GM21360 (cell line): ENCODE measurements at regions not wholly inside any gene's neighbourhood (a gene's known extent, or its start where the extent isn't known, plus 50 kb on each side); places are given as distances from the start of the nearest gene placed in this dataset.
"Not testable (repeated sequence)": the region's sequence is repeated elsewhere in the genome, so short reads cannot be mapped to it uniquely, and the experiment has no call there.

Experiments
- ATAC-seq: cut with Tn5 transposase; IDR thresholded peaks from one replicate; pipeline ENCODE4 v1.9.1; 2021; ENCODE audit warnings: mild to moderate bottlenecking, moderate library complexity; ENCODE audit not compliant: unreplicated experiment

DNA sequence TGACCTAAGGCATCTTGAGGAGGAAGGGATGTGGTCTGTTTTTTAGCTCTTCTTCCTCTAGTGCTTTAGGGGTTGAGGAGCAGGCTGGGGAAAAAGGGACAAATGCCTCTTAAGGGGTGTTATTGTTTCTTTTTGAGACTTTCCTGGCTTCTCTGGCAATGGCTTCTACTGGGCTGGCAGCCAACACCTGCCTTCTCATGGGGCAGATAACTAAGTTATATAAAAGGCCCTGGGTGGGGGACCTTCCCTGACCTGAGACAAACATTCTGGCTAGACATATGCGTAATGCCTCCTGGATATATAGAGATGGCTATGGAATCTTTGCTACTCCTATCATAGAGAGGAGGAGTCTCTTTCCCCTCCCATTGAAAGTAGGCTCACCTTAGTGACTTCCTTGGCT lies 179.2 kb upstream of the PROK2 start:
- no peak for ATAC-seq

DNA sequence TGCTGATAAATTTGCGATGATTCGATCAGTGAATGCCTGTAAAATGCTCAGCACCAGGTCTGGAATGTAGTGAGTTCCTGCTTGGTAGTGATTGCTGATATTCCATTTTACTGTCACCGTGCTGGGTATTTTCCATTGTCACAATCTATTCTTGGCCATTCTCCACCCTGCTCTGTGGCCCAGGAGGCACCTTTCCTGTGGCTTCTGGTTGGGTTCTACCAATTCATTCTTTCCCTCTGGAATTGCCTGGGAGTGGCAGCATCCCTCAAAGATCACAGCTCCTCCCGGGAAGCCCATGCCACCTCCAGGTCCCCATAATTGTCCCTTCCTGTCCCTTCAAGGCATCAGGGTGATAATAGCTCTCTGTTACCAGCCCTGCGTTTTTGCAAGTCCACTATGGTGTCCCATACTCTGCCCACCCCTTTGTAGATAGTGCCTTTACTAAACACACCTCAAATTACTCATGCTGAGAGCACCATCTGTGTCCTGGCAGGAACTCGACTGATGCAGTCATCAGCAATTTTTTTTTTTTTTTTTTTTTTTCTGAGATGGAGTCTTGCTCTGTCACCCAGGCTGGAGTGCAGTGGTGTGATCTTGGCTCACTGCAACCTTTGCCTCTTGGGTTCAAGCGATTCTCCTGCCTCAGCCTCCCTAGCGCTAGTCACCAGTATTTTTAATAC lies 177.8 kb upstream of the PROK2 start:
- no peak for ATAC-seq

DNA sequence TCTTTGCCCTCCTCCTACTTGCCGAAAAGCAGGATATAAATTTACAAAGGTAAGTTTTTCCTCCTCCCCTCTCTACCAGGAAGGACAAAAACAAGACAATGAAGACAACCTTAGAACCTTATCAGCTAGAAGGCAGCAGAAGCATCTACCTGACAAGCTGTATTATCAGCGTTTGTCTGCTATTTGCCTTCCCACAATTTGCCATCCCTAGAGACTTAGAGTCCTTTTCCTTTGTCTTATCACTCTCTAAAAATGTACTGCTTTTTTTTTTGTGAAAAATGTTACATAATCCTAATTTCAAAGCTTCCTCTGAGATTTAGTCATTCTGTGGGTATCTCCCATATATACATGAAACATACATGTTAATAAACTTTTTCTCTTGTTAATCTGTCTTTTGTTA lies 176.9 kb upstream of the PROK2 start:
- ATAC-seq = no peak

DNA sequence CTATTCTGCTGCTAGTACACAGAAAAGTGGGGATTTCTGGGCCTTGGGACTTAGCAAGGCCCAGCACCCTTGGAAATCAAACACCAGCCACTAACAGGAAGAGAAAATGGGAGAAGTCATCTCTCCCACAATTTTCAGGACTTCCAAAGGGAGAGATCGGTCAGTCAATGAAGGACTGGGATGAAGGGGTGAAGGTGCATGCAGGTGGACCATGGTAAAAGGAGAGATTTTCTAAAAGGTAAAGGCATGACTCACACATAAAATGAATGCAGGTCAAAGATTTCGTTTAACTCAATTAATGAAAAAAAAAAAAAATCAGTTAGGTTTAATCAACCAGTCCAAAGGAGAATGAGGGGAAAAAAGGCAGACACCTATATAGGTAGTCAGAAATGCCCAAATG lies 176.4 kb upstream of the PROK2 start:
- no peak for ATAC-seq

DNA sequence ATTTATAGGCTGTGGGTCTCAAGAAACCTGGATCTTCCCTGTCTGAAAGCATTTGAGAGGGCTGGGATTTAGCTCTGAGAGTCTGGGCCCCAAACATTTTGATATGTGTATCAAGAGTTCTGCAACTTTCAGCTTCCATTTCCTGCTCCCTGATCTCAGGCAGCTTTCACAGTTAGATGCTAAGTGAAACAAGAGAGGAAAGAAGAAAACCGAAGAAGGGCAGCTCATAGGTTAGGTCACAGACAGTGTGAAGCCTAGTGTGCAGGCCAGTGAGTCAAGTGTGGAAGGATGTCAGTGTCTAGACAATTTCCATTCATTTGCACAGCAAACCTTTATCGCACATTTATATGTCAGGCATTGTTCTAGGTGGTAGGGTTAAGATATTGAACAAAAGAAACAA lies 173.6 kb upstream of the PROK2 start:
- ATAC-seq = peak; percentile 65

DNA sequence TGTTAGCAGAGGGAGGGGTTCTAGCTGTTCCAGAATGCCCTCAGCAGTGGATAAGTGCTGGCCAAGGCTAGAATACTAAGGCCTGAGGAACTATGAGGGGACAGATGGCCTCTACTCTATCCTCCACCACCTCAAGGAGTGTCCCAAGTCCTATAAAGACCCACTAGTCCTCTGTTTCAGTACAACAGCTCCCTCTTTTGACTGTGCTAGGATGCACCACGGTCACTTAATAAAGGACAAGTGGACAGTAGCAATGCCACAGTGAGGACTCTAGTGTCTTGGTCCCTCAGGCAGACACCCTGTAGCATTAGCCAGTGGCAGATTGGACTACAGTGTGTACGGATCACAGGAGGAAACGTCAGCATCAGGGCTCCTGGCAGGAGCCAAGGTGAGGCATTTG lies 171.8 kb upstream of the PROK2 start:
- no peak for ATAC-seq

DNA sequence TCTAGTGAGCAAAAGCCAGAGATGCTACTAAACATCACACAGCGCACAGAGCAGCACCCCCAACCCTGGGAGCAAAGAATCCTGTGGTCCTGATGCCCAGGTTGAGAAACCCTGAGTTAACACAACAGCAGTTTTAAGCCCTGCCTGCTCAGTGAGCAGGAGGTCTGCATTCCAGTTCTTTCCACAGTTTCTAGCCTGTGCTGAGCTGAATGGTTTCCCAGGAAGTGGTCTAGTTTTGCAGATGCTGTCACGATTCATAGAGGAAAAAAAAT lies 171.1 kb upstream of the PROK2 start:
- no peak for ATAC-seq

DNA sequence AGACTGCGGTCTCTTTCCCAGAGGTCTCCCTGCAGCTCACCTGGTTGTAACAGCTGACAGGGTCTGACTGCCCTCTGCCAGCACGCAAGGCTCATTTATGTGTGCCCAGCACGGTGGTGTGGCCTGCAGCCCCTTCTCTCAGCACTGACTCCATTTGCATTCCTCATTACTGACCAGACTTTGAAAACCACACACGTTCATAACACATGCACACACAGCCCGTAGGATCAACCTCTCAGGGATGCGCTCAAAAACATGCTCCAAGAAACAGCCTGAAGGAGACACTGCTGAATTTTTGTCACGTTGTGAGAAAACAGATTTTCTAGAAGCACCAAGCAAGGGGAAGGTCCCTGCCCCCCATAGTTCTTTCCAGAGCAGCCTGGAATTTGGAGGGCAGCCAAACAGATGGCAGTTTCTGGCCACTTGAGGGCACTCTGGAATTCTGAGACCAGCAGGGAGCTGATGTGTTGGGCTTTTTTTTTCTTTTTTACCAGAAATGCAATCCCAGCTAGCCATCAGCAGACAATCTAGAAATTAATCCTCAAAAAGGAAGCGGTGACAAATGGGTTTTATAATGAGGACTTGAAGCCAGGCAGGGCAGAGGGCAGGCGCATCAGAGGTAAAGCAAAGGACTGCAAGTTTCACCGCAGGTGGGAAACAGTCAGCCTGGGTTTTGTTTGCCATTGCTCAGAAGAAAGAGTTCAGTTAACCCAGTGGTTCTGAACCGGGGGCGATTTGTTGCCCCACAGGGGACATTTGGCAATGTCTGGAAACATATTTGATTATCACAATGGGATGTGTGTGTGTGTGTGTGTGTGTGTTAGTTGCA lies 170.5 kb upstream of the PROK2 start:
- ATAC-seq = no peak

DNA sequence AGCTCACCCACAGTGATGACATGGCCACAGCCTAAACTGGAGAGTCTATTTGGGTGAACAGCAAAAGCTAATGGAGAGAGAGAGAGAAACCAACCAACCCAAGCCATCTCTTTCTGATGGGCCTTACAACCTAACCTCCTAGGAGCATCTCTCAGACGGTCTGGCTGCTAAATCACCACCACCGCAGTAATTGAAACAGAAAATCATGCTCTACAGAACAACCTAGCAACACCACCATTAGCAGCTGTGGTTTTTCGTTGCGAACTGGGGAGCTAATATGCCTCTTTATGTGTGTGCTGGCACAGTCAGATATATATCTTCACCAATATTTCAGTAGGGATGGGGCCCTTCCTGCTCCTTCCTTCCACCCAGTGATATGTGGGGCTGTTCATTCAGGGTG lies 166.9 kb upstream of the PROK2 start:
- ATAC-seq = no peak

DNA sequence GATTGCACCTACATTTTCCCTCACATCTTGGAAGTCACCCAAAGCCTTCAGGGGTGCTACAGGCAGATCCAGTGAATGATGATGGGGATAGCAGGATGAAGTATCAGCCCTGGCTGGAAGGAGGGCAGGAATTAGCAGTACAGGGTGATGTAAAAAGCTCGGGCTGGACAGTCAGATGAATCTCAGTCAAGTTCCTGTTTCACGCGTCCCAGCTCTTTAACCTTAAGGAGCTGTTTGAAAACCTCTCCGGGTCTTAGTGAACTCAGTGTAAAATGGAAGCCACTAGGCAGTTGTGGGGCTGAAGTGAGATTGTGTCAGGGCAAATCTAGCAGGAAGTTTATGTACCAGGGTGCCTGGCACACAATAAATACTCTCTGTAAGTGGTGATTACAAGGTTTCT lies 166.4 kb upstream of the PROK2 start:
- ATAC-seq = no peak

DNA sequence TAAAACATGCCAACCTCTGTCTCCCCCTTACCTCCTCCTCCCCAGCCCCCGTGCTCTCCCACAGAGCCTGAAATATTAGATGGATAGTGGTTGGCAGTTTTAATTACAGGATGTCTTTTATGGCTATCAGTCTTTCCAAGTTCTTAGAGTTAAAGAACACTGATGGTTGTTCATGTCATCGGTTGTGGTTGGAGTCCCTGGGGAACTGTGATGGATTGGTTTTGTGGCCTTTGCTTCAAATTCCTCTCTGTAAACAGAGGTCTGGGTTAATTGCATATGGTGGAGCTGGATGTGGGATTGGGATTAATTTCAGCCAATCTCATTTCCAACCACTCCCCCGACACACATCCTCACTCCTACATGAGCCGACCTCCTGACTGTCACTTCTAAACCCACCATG lies 164.5 kb upstream of the PROK2 start:
- ATAC-seq = no peak

DNA sequence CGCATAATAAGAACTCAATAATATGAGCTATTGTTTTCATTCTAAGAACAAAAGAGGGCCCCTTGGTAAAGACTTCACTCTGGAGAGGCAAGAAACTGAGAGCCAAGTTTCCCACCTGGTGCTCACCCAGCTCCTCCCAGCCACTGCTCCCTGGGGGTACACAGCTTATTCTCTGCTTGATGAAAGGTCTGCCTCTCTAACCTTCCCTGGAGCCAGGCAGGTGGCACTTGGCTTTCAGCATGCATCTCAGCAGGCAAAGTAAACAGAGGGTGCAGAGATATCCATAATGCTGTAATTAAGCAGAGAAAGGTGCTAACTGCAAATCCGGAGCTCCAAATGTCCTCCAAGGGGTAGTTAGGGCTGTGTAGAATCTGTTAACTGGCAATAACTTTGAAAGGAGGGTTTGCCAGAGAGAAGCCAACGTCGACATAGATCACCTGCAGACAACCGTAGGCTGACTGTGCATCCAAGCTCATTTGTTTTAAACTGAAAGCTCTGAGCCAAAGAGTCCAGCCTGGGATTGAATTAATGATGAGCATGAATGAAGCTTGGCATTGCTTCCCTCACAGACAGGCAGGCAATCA lies 159.6 kb upstream of the PROK2 start:
- ATAC-seq = no peak

DNA sequence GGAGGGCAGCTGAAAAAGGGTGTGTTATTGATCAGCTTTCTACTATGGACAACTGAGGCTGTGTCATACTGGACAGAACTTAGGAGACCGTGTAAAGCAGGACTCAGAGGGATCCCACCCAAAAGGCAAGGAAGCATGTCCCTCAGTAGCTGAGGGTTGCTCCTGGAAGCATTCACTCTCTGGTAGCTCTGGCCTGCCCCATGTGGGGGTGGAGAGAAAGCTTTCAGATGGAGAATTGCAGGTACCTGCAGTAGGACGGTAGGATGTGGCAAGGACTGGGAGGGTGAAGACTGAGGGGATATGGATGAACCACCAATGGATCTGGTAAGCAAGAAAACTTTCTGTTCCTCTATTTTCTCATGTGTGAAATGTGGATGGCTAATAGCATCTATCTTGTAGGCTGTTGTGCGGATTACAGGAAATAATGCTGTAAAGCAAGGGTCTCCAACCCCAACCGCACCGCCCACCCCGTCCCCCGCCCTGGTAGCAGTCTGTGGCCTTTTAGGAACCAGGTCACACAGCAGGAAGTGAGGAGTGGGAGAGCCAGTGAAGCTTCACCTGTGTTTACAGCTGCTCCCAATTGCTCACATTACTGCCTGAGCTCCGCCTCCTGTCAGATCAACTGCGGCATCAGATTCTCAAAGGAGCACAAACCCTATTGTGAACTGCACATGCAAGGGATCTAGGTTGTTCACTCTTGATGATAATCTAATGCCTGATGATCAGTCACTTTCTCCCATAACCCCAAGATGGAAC lies 157.7 kb upstream of the PROK2 start:
- ATAC-seq = no peak

DNA sequence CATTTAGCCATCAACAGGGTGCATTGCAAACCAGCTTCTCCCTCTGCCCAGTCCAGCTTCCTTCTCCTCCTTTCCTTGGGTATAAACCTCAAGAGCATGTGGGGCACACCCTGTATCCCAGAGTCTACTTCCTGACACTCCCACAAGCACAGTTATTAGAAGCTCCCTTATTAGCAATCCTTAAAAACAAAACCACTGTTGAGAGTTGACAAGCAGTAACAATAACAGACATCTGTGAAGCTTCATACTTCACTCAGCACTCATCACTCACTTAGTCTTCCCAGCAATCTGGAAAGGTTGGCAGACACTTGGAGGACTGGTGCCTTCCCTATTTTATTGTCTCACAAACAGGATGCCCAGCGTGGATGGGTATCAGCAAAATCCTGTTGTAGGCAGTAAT lies 155.5 kb upstream of the PROK2 start:
- no peak for ATAC-seq

DNA sequence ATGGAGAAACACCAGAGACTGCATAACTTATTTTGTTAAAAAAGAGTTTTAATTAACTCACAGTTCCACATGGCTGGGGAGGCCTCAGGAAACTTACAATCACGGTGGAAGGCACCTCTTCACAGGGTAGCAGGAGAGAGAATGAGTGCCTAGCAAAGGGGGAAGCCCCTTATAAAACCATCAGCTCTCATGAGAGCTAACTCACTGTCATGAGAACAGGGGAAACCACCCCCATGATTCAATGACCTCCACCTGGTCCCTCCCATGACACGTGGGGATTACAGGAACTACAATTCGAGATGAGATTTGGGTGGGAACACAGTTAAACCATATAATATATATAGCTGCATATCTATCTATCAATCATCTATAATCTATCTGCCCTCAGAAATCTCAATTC lies 153.1 kb upstream of the PROK2 start:
- not testable (repeated sequence) for ATAC-seq

DNA sequence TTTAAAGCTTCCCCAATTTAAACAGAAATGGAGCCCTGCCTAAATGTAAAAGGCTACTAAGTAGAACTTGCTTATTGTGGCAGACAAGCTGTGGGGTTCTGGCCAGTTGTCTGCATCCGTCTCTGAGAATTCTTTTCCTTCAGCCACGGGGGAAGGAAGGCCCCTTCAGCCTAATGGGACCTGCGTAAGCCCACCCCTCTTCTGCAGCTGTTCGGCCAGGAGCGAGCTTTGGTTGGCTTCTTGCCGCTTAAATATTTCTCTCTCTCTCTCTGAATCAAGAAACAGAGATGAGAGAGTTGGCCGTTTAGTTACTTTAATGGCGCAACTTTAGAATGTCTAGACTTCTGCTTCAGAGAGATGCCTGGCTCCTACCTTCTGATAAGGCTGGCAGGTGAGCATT lies 151.7 kb upstream of the PROK2 start:
- no peak for ATAC-seq

DNA sequence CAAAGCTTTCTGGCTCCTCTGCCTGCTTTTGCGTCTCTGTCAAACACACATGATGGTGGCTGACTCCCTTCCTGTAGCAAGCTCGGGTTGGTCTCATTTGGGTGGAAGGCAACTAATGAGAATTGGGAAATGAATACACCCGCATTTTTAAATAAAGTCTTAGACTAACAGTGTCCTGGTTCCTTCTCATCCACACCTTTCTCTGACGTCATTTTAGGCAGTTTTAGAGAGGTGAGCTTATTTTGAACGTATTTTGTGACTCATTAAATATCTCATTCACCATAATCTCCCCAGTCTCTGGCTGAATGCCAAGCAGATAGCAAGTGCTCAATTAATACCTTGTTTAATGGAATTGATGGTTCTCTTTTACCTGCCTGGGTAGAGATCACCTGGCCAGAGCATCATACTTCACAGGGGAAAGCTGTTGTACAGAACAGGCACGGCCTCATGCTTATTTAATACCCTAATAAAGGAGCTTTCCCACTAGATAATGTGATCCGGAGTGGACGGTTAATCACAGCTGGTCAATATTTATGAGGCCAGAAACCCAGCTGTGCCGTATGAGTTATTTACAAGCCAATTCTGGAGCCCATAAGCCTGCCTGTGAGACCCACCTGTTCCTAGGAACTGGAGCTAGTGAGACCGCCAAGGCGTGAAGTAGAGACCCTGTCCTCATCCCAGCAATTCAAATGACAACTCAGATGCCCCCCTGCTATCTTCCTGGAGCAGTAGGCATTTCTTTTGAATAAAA lies 149.7 kb upstream of the PROK2 start:
- no peak for ATAC-seq

DNA sequence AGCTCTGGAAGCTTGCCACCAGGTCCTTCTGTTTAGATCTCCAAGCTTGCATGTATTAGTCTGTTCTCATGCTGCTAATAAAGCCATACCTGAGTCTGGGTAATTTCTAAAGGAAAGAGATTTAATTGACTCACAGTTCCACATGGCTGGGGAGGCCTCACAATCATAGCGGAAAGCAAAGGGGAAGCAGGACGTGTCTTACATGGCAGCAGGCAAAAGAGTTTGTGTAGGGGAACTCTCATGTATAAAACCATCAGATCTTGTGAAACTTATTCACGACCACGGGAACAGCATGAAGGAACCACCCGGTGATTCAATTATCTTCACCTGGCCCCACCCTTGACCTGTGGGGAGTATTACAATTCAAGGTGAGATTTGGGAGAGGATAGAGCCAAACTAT lies 147.0 kb upstream of the PROK2 start:
- ATAC-seq = no peak

DNA sequence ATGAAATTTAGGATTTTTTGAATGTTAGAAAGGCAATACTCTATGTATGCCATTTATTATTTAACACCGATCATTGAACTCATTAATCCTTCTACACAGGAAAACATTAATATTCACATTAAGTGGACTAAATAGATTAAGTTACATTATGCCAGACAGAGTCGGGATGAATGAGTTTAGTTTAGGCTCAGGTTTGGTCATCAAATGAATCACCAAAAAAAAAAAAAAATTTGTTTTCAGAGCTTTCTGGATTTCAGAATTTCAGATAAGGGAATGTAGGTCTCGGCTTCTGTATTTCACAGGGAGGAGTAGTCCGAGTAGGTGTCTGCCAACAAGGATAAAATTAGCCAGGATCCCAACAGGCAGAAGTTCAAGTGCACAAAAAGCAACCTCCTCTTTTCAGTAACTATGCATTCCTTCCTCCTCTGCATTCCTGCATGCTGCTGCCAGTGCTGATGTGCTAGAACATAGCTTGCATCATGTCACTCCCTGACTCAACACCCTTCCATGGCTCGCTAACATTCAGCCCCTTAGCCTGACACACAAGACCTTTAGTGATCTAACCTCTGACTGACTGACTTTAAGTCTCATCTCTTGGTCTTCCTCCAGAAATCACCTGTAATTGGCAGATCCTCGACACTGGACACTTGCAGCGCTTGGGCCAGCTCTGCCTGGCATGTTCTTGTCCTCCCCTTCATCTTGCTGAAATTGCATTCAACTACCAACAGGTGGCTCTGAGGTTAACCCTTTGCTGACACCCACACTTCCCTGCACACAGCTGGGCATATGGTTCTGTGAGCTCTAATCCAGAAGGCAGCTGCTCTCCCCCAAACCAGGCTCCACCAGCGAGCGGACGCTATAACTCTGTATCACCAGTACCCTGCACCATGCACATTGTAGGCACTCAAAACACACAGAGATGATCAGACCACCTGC lies 145.4 kb upstream of the PROK2 start:
- ATAC-seq = no peak

DNA sequence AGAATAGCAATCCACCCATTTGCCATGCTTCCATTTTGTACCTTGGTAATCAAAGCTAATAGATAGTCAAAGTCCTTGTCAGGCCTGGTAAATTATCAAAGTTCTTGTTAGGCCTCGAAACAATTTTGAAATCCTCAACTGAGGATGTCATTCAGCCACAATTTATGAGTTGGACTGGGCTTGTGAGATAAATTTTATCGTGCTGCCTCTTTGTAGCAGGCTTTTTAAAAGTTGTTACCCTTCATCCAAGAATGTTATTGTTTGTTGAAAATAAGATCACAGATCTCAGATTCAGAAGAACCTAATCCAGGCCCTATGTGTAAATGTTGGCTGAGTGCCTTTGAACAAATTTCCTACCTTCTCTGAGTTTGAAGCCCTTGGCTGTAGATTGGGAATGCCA lies 143.3 kb upstream of the PROK2 start:
- no peak for ATAC-seq
